Calu3 (cell line): ENCODE measurements at regions not wholly inside any gene's neighbourhood (a gene's known extent, or its start where the extent isn't known, plus 50 kb on each side); places are given as distances from the start of the nearest gene placed in this dataset.

ENCODE experiments used
- BruUV-seq: library from RNA; stranded (reverse); fragments of 400-500 nt; replicated peaks from 2 replicates; lab custom pipeline; 2021; lab: Mats Ljungman, UMichigan
- CTCF ChIA-PET: fragments of 300-600 bp; sonication (Branson Sonifier 250); formaldehyde crosslinking; loops from one replicate; lab custom pipeline; 2022; ENCODE audit warnings: antibody characterized with exemption; lab: Charles Lee
- DNase-seq: peaks from one replicate; pipeline ENCODE4 v3.0.0; 2022
- H3K27ac Mint-ChIP-seq: one replicate; pipeline ENCODE4 v1.8.0; 2022; ENCODE audit warnings: mixed read lengths; ENCODE audit not compliant: unreplicated experiment
- H3K27me3 Mint-ChIP-seq: one replicate; pipeline ENCODE4 v1.8.0; 2022; ENCODE audit warnings: mixed read lengths; ENCODE audit not compliant: unreplicated experiment
- H3K36me3 Mint-ChIP-seq: one replicate; pipeline ENCODE4 v1.8.0; 2022; ENCODE audit warnings: mild to moderate bottlenecking, moderate library complexity, mixed read lengths; ENCODE audit not compliant: insufficient read depth, unreplicated experiment
- H3K4me1 Mint-ChIP-seq: one replicate; pipeline ENCODE4 v1.8.0; 2022; ENCODE audit warnings: mild to moderate bottlenecking, low read depth, mixed read lengths; ENCODE audit not compliant: unreplicated experiment
- H3K4me3 Mint-ChIP-seq: one replicate; pipeline ENCODE4 v1.8.0; 2022; ENCODE audit warnings: mild to moderate bottlenecking, low read depth, moderate library complexity, mixed read lengths; ENCODE audit not compliant: unreplicated experiment
- H3K9me3 Mint-ChIP-seq: one replicate; pipeline ENCODE4 v1.8.0; 2022; ENCODE audit warnings: low read depth, mixed read lengths; ENCODE audit not compliant: unreplicated experiment
- intact Hi-C: fragments of 100-400 bp; cut with micrococcal nuclease; formaldehyde crosslinking; loops from one replicate; pipeline ENCODE4 v1.10.0; 2022; ENCODE audit not compliant: unreplicated experiment
- TF ChIP-seq, protein P1 (sequence below): fragments of 200-600 bp; IDR thresholded peaks from one replicate; pipeline ENCODE4 v1.8.0; 2022; ENCODE audit warnings: antibody characterized with exemption; ENCODE audit not compliant: unreplicated experiment

DNA sequence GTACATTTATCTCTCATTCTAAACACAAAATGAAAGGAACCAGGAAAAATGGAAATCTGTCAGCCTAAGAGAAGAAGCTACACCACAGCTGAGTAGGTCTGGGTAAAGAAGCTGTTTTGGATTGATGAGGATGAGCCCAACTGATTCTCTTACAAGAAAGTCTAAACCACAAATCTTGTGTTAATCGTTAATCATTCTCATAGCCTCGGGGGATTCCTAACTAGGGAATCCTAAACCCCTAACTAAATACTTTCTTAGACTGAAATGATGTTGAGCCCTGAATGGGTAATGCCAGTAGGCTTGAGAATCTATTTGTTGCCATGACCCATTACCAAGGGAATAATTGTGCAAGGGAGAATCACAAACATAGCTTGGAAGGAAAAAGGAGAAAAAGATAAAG lies 327.5 kb upstream of the SPRY2 start:
- Mint-ChIP-seq H3K4me1 (no peaks in the 10 kb centered on the region), H3K27me3 (no peaks in the 10 kb centered on the region), H3K27ac (no peak overlapping the region), H3K4me3 (no peak overlapping the region), H3K36me3 (no peaks in the 10 kb centered on the region), H3K9me3 (no peaks in the 10 kb centered on the region)
- BruUV-seq: no TSS peak
- TF ChIP-seq, protein P1, sequence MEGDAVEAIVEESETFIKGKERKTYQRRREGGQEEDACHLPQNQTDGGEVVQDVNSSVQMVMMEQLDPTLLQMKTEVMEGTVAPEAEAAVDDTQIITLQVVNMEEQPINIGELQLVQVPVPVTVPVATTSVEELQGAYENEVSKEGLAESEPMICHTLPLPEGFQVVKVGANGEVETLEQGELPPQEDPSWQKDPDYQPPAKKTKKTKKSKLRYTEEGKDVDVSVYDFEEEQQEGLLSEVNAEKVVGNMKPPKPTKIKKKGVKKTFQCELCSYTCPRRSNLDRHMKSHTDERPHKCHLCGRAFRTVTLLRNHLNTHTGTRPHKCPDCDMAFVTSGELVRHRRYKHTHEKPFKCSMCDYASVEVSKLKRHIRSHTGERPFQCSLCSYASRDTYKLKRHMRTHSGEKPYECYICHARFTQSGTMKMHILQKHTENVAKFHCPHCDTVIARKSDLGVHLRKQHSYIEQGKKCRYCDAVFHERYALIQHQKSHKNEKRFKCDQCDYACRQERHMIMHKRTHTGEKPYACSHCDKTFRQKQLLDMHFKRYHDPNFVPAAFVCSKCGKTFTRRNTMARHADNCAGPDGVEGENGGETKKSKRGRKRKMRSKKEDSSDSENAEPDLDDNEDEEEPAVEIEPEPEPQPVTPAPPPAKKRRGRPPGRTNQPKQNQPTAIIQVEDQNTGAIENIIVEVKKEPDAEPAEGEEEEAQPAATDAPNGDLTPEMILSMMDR: no peak
- intact Hi-C loops: no loop called here
- no peak for DNase-seq
- CTCF ChIA-PET: no interaction called here

DNA sequence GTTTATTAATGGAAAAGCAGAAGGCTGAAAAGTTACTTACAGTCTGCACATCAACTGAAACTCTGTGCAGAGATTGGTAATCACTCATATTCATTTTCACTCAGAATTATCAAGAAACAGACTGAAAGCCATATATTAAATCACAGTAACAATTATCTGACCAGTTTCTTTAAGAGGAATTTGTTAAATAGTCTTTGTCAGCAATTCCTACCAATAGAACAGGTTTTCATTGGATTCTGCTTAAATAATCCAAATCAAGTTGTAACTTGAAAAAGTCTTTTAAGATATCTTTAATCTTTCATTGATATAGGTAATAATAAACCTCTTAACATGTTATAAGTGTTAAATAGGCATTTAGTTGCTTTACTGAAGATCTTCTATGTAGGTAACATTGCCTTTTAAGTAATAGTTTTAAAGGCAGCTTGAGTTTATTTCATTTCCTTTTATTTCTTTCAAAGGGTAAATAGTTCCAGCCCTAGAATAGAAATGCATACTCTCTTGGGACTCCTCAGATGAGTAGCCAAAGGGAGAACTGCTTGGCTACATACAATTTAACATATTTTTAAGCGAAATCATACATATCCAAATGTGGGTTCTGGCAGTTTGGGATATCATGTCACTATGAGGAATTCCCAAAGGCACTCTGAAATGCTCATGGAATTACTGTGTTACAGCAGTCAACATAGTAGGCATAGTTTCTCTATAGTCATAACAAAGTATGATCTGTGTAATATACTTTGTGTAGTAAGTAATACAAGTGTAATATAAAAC lies 326.0 kb upstream of the SPRY2 start:
- Mint-ChIP-seq H3K4me1 (no peaks in the 10 kb centered on the region), H3K36me3 (no peaks in the 10 kb centered on the region), H3K27ac (no peak overlapping the region), H3K27me3 (no peaks in the 10 kb centered on the region), H3K9me3 (no peaks in the 10 kb centered on the region), H3K4me3 (no peak overlapping the region)
- BruUV-seq: no TSS peak
- intact Hi-C loops: no loop called here
- no peak for DNase-seq
- CTCF ChIA-PET: no interaction called here
- TF ChIP-seq, protein P1: no peak

DNA sequence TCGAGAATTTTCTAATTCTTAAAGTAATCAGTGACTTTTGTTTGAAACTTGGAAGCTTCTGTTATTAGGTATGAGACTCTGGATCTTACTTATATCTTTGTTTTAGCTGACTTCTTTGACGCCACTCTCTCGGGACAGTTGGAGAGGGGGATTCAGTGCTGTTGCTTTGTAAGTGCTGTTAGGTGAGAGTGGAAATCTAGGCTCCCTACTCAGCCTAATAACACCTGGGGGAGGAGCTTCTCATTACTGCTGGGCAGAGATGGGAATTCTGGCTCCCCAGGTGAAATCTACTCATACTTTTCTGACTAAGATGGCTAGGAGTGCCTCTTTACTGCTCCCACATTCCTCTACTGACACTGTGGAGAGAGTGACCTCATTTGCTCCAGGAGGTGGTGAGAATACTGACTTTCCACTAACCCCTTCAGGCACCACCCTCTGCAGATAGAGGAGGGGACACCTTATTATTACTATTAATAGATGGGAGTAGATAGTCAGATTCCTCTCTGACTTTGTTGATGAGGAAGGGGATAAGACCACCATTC lies 324.9 kb upstream of the SPRY2 start:
- Mint-ChIP-seq H3K27ac (no peak overlapping the region), H3K36me3 (no peaks in the 10 kb centered on the region), H3K27me3 (no peaks in the 10 kb centered on the region), H3K4me1 (no peaks in the 10 kb centered on the region), H3K4me3 (no peak overlapping the region), H3K9me3 (no peaks in the 10 kb centered on the region)
- BruUV-seq: no TSS peak
- CTCF ChIA-PET: no interaction called here
- TF ChIP-seq, protein P1: no peak
- intact Hi-C loops: no loop called here
- DNase-seq: no peak

DNA sequence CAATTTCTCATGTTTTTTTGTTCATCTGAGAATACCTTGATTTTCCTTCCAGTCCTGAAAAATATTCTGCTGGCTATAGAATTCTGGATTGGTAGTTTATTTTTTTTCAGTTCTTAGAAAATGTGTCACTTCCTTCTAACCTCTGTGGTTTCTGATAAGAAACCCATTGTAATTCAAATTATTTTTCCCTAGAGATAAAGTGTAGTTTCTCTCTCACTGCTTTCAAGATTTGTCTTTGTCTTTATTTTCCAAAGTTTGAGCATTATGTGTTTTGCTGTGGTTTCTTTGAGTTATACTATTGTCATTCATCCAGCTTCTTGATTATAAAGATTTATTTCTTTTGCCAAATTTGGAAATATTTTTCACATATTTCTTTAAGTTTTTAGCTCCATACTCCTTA lies 324.0 kb upstream of the SPRY2 start:
- TF ChIP-seq, protein P1: no peak
- CTCF ChIA-PET: no interaction called here
- H3K4me1 Mint-ChIP-seq: no peaks in the 10 kb centered on the region
- H3K27ac Mint-ChIP-seq: no peak overlapping the region
- intact Hi-C loops: no loop called here
- no peaks in the 10 kb centered on the region for H3K9me3 Mint-ChIP-seq
- no peaks in the 10 kb centered on the region for H3K36me3 Mint-ChIP-seq
- H3K4me3 Mint-ChIP-seq: no peak overlapping the region
- DNase-seq: no peak
- no peaks in the 10 kb centered on the region for H3K27me3 Mint-ChIP-seq
- no TSS peak for BruUV-seq
